Endodermal cell (in vitro differentiated cells): ENCODE measurements at regions not wholly inside any gene's neighbourhood (a gene's known extent, or its start where the extent isn't known, plus 50 kb on each side); places are given as distances from the start of the nearest gene placed in this dataset.

Experiments
- DNase-seq: peaks from one replicate; pipeline ENCODE4 v3.0.0-alpha.2; 2017
- H3K27ac ChIP-seq: 2 replicates; pipeline ENCODE4 v1.5.1; 2013; ENCODE audit warnings: mild to moderate bottlenecking, low read depth, low read length, moderate library complexity
- H3K27me3 ChIP-seq: 2 replicates; pipeline ENCODE4 v1.6.1; 2013; ENCODE audit warnings: mild to moderate bottlenecking, low read length, moderate library complexity; ENCODE audit not compliant: insufficient read depth, control insufficient read depth, poor library complexity, severe bottlenecking
- H3K36me3 ChIP-seq: 2 replicates; pipeline ENCODE4 v1.7.0; 2013; ENCODE audit warnings: mild to moderate bottlenecking, low read length, moderate library complexity; ENCODE audit not compliant: control insufficient read depth, insufficient read depth
- H3K4me1 ChIP-seq: one replicate; pipeline ENCODE4 v1.7.0; 2013; ENCODE audit warnings: low read length; ENCODE audit not compliant: control insufficient read depth, insufficient read depth
- H3K4me3 ChIP-seq: 2 replicates; pipeline ENCODE4 v1.5.1; 2013; ENCODE audit warnings: mild to moderate bottlenecking, low read length, moderate library complexity
- H3K9ac ChIP-seq: 2 replicates; pipeline ENCODE4 v1.6.1; 2013; ENCODE audit warnings: mild to moderate bottlenecking, low read length, moderate library complexity; ENCODE audit not compliant: poor library complexity, severe bottlenecking; ENCODE audit errors: extremely low read depth
- H3K9me3 ChIP-seq: 2 replicates; pipeline ENCODE4 v1.6.1; 2013; ENCODE audit warnings: mild to moderate bottlenecking, low read length, moderate library complexity; ENCODE audit not compliant: control insufficient read depth
- H3K27ac Mint-ChIP-seq: 2 replicates; pipeline ENCODE4 v1.8.0; 2020; ENCODE audit warnings: mixed read lengths
- H3K27me3 Mint-ChIP-seq: 2 replicates; pipeline ENCODE4 v1.8.0; 2021; ENCODE audit warnings: mild to moderate bottlenecking, mixed read lengths; ENCODE audit not compliant: insufficient read depth
- H3K36me3 Mint-ChIP-seq: 2 replicates; pipeline ENCODE4 v1.8.0; 2020; ENCODE audit warnings: low read depth, mixed read lengths
- H3K4me1 Mint-ChIP-seq: 2 replicates; pipeline ENCODE4 v1.8.0; 2020; ENCODE audit warnings: mixed read lengths
- H3K4me3 Mint-ChIP-seq: 2 replicates; pipeline ENCODE4 v1.8.0; 2020; ENCODE audit warnings: mild to moderate bottlenecking, moderate library complexity, mixed read lengths
- H3K9me3 Mint-ChIP-seq: 2 replicates; pipeline ENCODE4 v1.8.0; 2020; ENCODE audit warnings: mild to moderate bottlenecking, mixed read lengths
- CTCF ChIP-seq: fragments of 200-600 bp; sonication (generic); conservative IDR thresholded peaks from 2 replicates; pipeline ENCODE4 v1.5.0; 2021; ENCODE audit warnings: antibody characterized with exemption, mild to moderate bottlenecking
- WGBS, 2 experiments: methylation state at CpG; one replicate each; pipeline versions ENCODE4 v1.1.5 to v1.1.7; 2013; ENCODE audit warnings: missing lambda C conversion rate in 2 of 2, mixed read lengths in 1 of 2; ENCODE audit not compliant: insufficient coverage in 1 of 2, insufficient read length in 1 of 2; 5-methylcytosine and 5-hydroxymethylcytosine counted together

GRCh38 chr22:27255580-27255979, 546.0 kb downstream of the MN1 start:
- Histone ChIP-seq H3K9ac (no peak overlapping the region), H3K27ac (no peak overlapping the region), H3K36me3 (no peaks in the 10 kb centered on the region), H3K4me1 (no peaks in the 10 kb centered on the region), H3K9me3 (peaks cover 10% of the 10 kb centered on the region), H3K4me3 (no peak overlapping the region), H3K27me3 (no peaks in the 10 kb centered on the region)
- DNase-seq, result no peak
- H3K9me3 Mint-ChIP-seq, result peaks cover 12% of the 10 kb centered on the region
- H3K27ac Mint-ChIP-seq, result no peak overlapping the region
- H3K27me3 Mint-ChIP-seq, result peaks cover 6% of the 10 kb centered on the region
- H3K36me3 Mint-ChIP-seq, result no peaks in the 10 kb centered on the region
- H3K4me1 Mint-ChIP-seq, result no peaks in the 10 kb centered on the region
- no peak for TF ChIP-seq CTCF
- no peak overlapping the region for H3K4me3 Mint-ChIP-seq
- WGBS, 2 experiments, result 82 to 100% methylated on average over 3 of the region's 3 CpGs

GRCh38 chr22:27257987-27258386, 543.6 kb downstream of the MN1 start:
- Mint-ChIP-seq H3K4me1 (no peaks in the 10 kb centered on the region), H3K27me3 (peaks cover 6% of the 10 kb centered on the region), H3K27ac (no peak overlapping the region), H3K36me3 (no peaks in the 10 kb centered on the region), H3K9me3 (peaks cover 12% of the 10 kb centered on the region), H3K4me3 (no peak overlapping the region)
- Histone ChIP-seq H3K9me3 (peaks cover 10% of the 10 kb centered on the region), H3K27ac (no peak overlapping the region), H3K4me3 (no peak overlapping the region), H3K4me1 (no peaks in the 10 kb centered on the region), H3K9ac (no peak overlapping the region), H3K36me3 (no peaks in the 10 kb centered on the region), H3K27me3 (no peaks in the 10 kb centered on the region)
- DNase-seq, result no peak
- 81 to 90% methylated on average over 4 to 5 of the region's 5 CpGs for WGBS, 2 experiments
- TF ChIP-seq CTCF, result peak; percentile 60

- no peaks in the 10 kb centered on the region for H3K36me3 ChIP-seq
- H3K27ac Mint-ChIP-seq, result no peak overlapping the region
- peaks cover 12% of the 10 kb centered on the region for H3K9me3 Mint-ChIP-seq
- H3K4me1 ChIP-seq, result no peaks in the 10 kb centered on the region
- H3K9ac ChIP-seq, result no peak overlapping the region
- H3K27me3 ChIP-seq, result no peaks in the 10 kb centered on the region
- no peaks in the 10 kb centered on the region for H3K4me1 Mint-ChIP-seq
- no peak for TF ChIP-seq CTCF
- H3K4me3 Mint-ChIP-seq, result no peak overlapping the region
- no peaks in the 10 kb centered on the region for H3K36me3 Mint-ChIP-seq
- DNase-seq, result no peak
- peaks cover 6% of the 10 kb centered on the region for H3K27me3 Mint-ChIP-seq
- WGBS, 2 experiments, result 33 to 91% methylated on average over 1 to 9 of the region's 9 CpGs
- no peak overlapping the region for H3K4me3 ChIP-seq
- no peak overlapping the region for H3K27ac ChIP-seq
- peaks cover 10% of the 10 kb centered on the region for H3K9me3 ChIP-seq
Observed at GRCh38 chr22:27258616-27259172, 542.9 kb downstream of the MN1 start.
